Panc1 (cell line): ENCODE measurements at regions not wholly inside any gene's neighbourhood (a gene's known extent, or its start where the extent isn't known, plus 50 kb on each side); places are given as distances from the start of the nearest gene placed in this dataset.

Experiments
- ATAC-seq: fragments of 200-7000 bp; cut with Tn5 transposase; 2 replicates; pipeline ENCODE4 v1.9.1; 2020; ENCODE audit warnings: mild to moderate bottlenecking, moderate library complexity
- BruUV-seq: library from RNA; stranded (reverse); fragments of 400-500 nt; replicated peaks from 2 replicates; lab custom pipeline; 2021; lab: Mats Ljungman, UMichigan
- CTCF ChIA-PET: fragments of 300-600 bp; sonication (Branson Sonifier 250); formaldehyde crosslinking; loops from one replicate; lab custom pipeline; 2022; ENCODE audit warnings: antibody characterized with exemption; lab: Charles Lee
- POLR2A ChIA-PET: fragments of 300-600 bp; sonication (Branson Sonifier 250); formaldehyde crosslinking; loops from one replicate; lab custom pipeline; 2022; ENCODE audit warnings: antibody characterized with exemption; lab: Charles Lee
- DNase-seq: peaks from one replicate; pipeline ENCODE4 v3.0.0-alpha.2; 2010; ENCODE audit warnings: low read depth, low spot score
- H3K27ac ChIP-seq: 2 replicates; pipeline ENCODE4 v1.5.1; 2011; ENCODE audit warnings: mild to moderate bottlenecking, low read length, inconsistent platforms
- H3K27me3 ChIP-seq: fragments of 200-500 bp; sonication (Bioruptor generic); 2 replicates; pipeline ENCODE4 v1.6.0; 2014; ENCODE audit warnings: low read length, inconsistent platforms; ENCODE audit not compliant: control insufficient read depth, insufficient read depth
- H3K36me3 ChIP-seq: fragments of 200-500 bp; sonication (Bioruptor generic); 2 replicates; pipeline ENCODE4 v1.5.1; 2014; ENCODE audit warnings: inconsistent platforms, mild to moderate bottlenecking, low read length, moderate library complexity; ENCODE audit not compliant: control insufficient read depth, insufficient read depth
- H3K4me1 ChIP-seq: 2 replicates; pipeline ENCODE4 v1.5.1; 2011; ENCODE audit warnings: inconsistent platforms, mild to moderate bottlenecking, low read length, moderate library complexity; ENCODE audit not compliant: control insufficient read depth, insufficient read depth
- H3K4me3 ChIP-seq, 2 experiments: 2 replicates each; pipeline ENCODE4 v1.5.1; 2011 to 2012; ENCODE audit warnings: low read depth in 2 of 2, low read length in 2 of 2, mild to moderate bottlenecking in 2 of 2, inconsistent platforms in 1 of 2, moderate library complexity in 1 of 2
- H3K9me3 ChIP-seq: fragments of 200-500 bp; sonication (Bioruptor generic); 2 replicates; pipeline ENCODE4 v1.5.1; 2014; ENCODE audit warnings: low read depth, mild to moderate bottlenecking, inconsistent platforms, low read length, moderate library complexity; ENCODE audit not compliant: control insufficient read depth, insufficient read depth
- CTCF ChIP-seq: fragments of 450-650 bp; IDR thresholded peaks from 2 replicates; pipeline ENCODE4 v1.5.1; 2017; ENCODE audit warnings: mild to moderate bottlenecking
- POLR2AphosphoS5 ChIP-seq: IDR thresholded peaks from 2 replicates; pipeline ENCODE4 v1.6.1; 2012; ENCODE audit warnings: mild to moderate bottlenecking, low read depth, low read length, moderate library complexity
- REST ChIP-seq, 2 experiments: IDR thresholded peaks; 2 replicates each; pipeline ENCODE4 v1.6.1; 2011 to 2012; ENCODE audit warnings: low read depth in 2 of 2, control low read depth in 1 of 2, low read length in 1 of 2, mild to moderate bottlenecking in 1 of 2, moderate library complexity in 1 of 2; ENCODE audit not compliant: insufficient read depth in 1 of 2
- SIN3A ChIP-seq: IDR thresholded peaks from 2 replicates; pipeline ENCODE4 v1.6.1; 2012; ENCODE audit warnings: low read depth, mild to moderate bottlenecking, low read length, moderate library complexity, borderline replicate concordance; ENCODE audit not compliant: insufficient read depth
- TCF7L2 ChIP-seq: IDR thresholded peaks from 2 replicates; pipeline ENCODE4 v1.6.1; 2011; ENCODE audit warnings: mild to moderate bottlenecking, low read depth, low read length, inconsistent platforms
- in situ Hi-C: cut with HindIII; loops from 2 replicates; pipeline ENCODE4 v1.10.0; 2016; ENCODE audit warnings: low sequenced_read_pairs, low pct_unique_long_range_greater_than_20kb
- intact Hi-C: fragments of 100-400 bp; cut with micrococcal nuclease; formaldehyde crosslinking; loops from one replicate; pipeline ENCODE4 v1.10.0; 2022; ENCODE audit not compliant: unreplicated experiment

GRCh38 chr11:8328231-8328794, 64.6 kb upstream of the LMO1 start:
- Histone ChIP-seq H3K27ac (no peak overlapping the region), H3K36me3 (no peaks in the 10 kb centered on the region), H3K4me1 (peaks cover 14% of the 10 kb centered on the region), H3K9me3 (no peaks in the 10 kb centered on the region), H3K27me3 (peaks cover 5% of the 10 kb centered on the region; the same call in 1 of the 2 replicates), H3K4me3 (no peak overlapping the region)
- in situ Hi-C loops (no loop called here), intact Hi-C loops (no loop called here)
- peak; percentile 4; the same call in 1 of the 2 replicates for ATAC-seq
- TF ChIP-seq POLR2AphosphoS5 (no peak), TCF7L2 (no peak), SIN3A (no peak), CTCF (0 out of 2 replicates have a peak, but pooled peaks have one; percentile 80), REST (IDR thresholded peaks at IDR 0.05; ENCODE audit: insufficient read depth in 1 of 2, low read depth in 2 of 2, low read length in 1 of 2) (no peak)
- no TSS peak for BruUV-seq
- no peak for DNase-seq
- ChIA-PET POLR2A (no interaction called here), CTCF (no interaction called here)

- no peak overlapping the region for H3K4me3 ChIP-seq
- no peak overlapping the region for H3K27ac ChIP-seq
- intact Hi-C loops: no loop called here
- CTCF ChIA-PET: no interaction called here
- POLR2A ChIA-PET: no interaction called here
- in situ Hi-C loops: no loop called here
- BruUV-seq: no TSS peak
- H3K4me1 ChIP-seq: peaks cover 14% of the 10 kb centered on the region
- TF ChIP-seq SIN3A (no peak), REST (IDR thresholded peaks at IDR 0.05; ENCODE audit: insufficient read depth in 1 of 2, low read depth in 2 of 2, low read length in 1 of 2) (no peak), POLR2AphosphoS5 (no peak), TCF7L2 (no peak), CTCF (no peak)
- H3K9me3 ChIP-seq: no peaks in the 10 kb centered on the region
- no peaks in the 10 kb centered on the region for H3K36me3 ChIP-seq
- H3K27me3 ChIP-seq: peaks cover 5% of the 10 kb centered on the region
- ATAC-seq: no peak
- DNase-seq: no peak
Observed at GRCh38 chr11:8327761-8328192, 64.1 kb upstream of the LMO1 start.
